Left ventricle myocardium inferior (tissue), 1 donor: ENCODE measurements at regions not wholly inside any gene's neighbourhood (a gene's known extent, or its start where the extent isn't known, plus 50 kb on each side); places are given as distances from the start of the nearest gene placed in this dataset.
"Not testable (repeated sequence)": the region's sequence is repeated elsewhere in the genome, so short reads cannot be mapped to it uniquely, and the experiment has no call there.

Experiments used
- DNase-seq: peaks from one replicate; pipeline ENCODE4 v3.0.0-alpha.2; 2020
- H3K27ac ChIP-seq: fragments of 200-600 bp; replicated peaks from 2 replicates; pipeline ENCODE4 v1.8.0; 2021
- H3K27me3 ChIP-seq: fragments of 200-600 bp; 2 replicates; pipeline ENCODE4 v1.8.0; 2021; ENCODE audit warnings: low read depth
- H3K36me3 ChIP-seq: fragments of 200-600 bp; 2 replicates; pipeline ENCODE4 v1.8.0; 2021
- H3K4me1 ChIP-seq: fragments of 200-600 bp; 2 replicates; pipeline ENCODE4 v1.8.0; 2021
- H3K4me3 ChIP-seq: fragments of 200-600 bp; 2 replicates; pipeline ENCODE4 v1.8.0; 2021; ENCODE audit warnings: mild to moderate bottlenecking, moderate library complexity
- H3K9me3 ChIP-seq: fragments of 200-600 bp; replicated peaks from 2 replicates; pipeline ENCODE4 v1.8.0; 2021
- CTCF ChIP-seq: fragments of 200-600 bp; IDR thresholded peaks from 2 replicates; pipeline ENCODE4 v1.8.0; 2021; ENCODE audit warnings: antibody characterized with exemption, mild to moderate bottlenecking, borderline replicate concordance
- intact Hi-C: fragments of 100-400 bp; cut with micrococcal nuclease; formaldehyde crosslinking; loops from one replicate; pipeline ENCODE4 v1.11.0; 2022
- donor health status: DM: no; HTN: yes; CAD: no; lungs with severe emphysema.

- Histone ChIP-seq H3K4me1 (peaks cover 17% of the 10 kb centered on the region), H3K9me3 (no peaks in the 10 kb centered on the region), H3K27ac (peak overlapping the region; percentile 57), H3K27me3 (no peaks in the 10 kb centered on the region), H3K4me3 (no peak overlapping the region), H3K36me3 (no peaks in the 10 kb centered on the region)
- no peak for TF ChIP-seq CTCF
- no peak for DNase-seq
- intact Hi-C loops, result no loop called here
These were observed 234.9 kb upstream of the TARS1 start for GRCh38 chr5:33205727-33206410.

GRCh38 chr5:33206962-33207506 is 233.7 kb upstream of the TARS1 start:
- Histone ChIP-seq H3K4me1 (peaks cover 17% of the 10 kb centered on the region), H3K36me3 (no peaks in the 10 kb centered on the region), H3K27ac (no peak overlapping the region), H3K4me3 (no peak overlapping the region), H3K9me3 (no peaks in the 10 kb centered on the region), H3K27me3 (no peaks in the 10 kb centered on the region)
- TF ChIP-seq CTCF, result no peak
- intact Hi-C loops, result no loop called here
- DNase-seq, result no peak

- H3K27ac ChIP-seq, result no peak overlapping the region
These were observed 231.5 kb upstream of the TARS1 start for GRCh38 chr5:33209252-33209651.

GRCh38 chr5:33210221-33210620 is 230.5 kb upstream of the TARS1 start:
- H3K9me3 ChIP-seq, H3K4me3 ChIP-seq, H3K27me3 ChIP-seq, DNase-seq, H3K27ac ChIP-seq, intact Hi-C loops, H3K36me3 ChIP-seq: not testable (repeated sequence)
- peaks cover 18% of the 10 kb centered on the region for H3K4me1 ChIP-seq

More at GRCh38 chr5:33209252-33209651, 231.5 kb upstream of the TARS1 start:
- no peak for TF ChIP-seq CTCF
- Histone ChIP-seq H3K4me3 (no peak overlapping the region), H3K36me3 (no peaks in the 10 kb centered on the region), H3K4me1 (peaks cover 20% of the 10 kb centered on the region), H3K9me3 (no peaks in the 10 kb centered on the region), H3K27me3 (no peaks in the 10 kb centered on the region)
- intact Hi-C loops, result no loop called here
- DNase-seq, result no peak

- DNase-seq, result no peak
- no peak overlapping the region for H3K27ac ChIP-seq
- H3K27me3 ChIP-seq, result no peaks in the 10 kb centered on the region
- H3K4me1 ChIP-seq, result peaks cover 10% of the 10 kb centered on the region
- no peaks in the 10 kb centered on the region for H3K9me3 ChIP-seq
- intact Hi-C loops, result no loop called here
- no peak overlapping the region for H3K4me3 ChIP-seq
- TF ChIP-seq CTCF, result no peak
- no peaks in the 10 kb centered on the region for H3K36me3 ChIP-seq
These were observed 229.8 kb upstream of the TARS1 start for GRCh38 chr5:33210978-33211377.

GRCh38 chr5:33212439-33212838 is 228.3 kb upstream of the TARS1 start:
- Histone ChIP-seq H3K4me1 (peaks cover 3% of the 10 kb centered on the region), H3K4me3 (no peak overlapping the region), H3K9me3 (no peaks in the 10 kb centered on the region), H3K27ac (no peak overlapping the region), H3K36me3 (no peaks in the 10 kb centered on the region), H3K27me3 (no peaks in the 10 kb centered on the region)
- intact Hi-C loops, result no loop called here
- no peak for DNase-seq
- TF ChIP-seq CTCF, result no peak
